OCI-LY3 (cell line): ENCODE measurements at regions not wholly inside any gene's neighbourhood (a gene's known extent, or its start where the extent isn't known, plus 50 kb on each side); places are given as distances from the start of the nearest gene placed in this dataset.

Experiments
- H2AFZ ChIP-seq: fragments of 200-600, 300-600 bp; shearing (Covaris generic); 2 replicates; pipeline ENCODE4 v1.6.0; 2014; ENCODE audit warnings: antibody characterized with exemption, low read depth, low read length
- H3K27ac ChIP-seq: fragments of 200-600, 300-600 bp; sonication (generic); 2 replicates; pipeline ENCODE4 v1.5.1; 2014; ENCODE audit warnings: mild to moderate bottlenecking, low read length, moderate library complexity, mixed read lengths
- H3K27me3 ChIP-seq: fragments of 200-600, 300-600 bp; sonication (generic); 2 replicates; pipeline ENCODE4 v1.6.1; 2014; ENCODE audit warnings: low read depth, low read length, mixed read lengths
- H3K36me3 ChIP-seq: fragments of 200-600, 300-600 bp; sonication (generic); replicated peaks from 2 replicates; pipeline ENCODE3; 2014; ENCODE audit warnings: low read depth, low read length, mixed read lengths
- H3K4me1 ChIP-seq: fragments of 300-600, 200-600 bp; sonication (generic); 2 replicates; pipeline ENCODE4 v1.6.1; 2014; ENCODE audit warnings: low read length, mixed read lengths
- H3K4me2 ChIP-seq: fragments of 200-600, 300-600 bp; sonication (generic); 2 replicates; pipeline ENCODE4 v1.6.1; 2014; ENCODE audit warnings: low read length, mixed read lengths
- H3K4me3 ChIP-seq: fragments of 300-600, 200-600 bp; sonication (generic); 2 replicates; pipeline ENCODE4 v1.5.1; 2014; ENCODE audit warnings: antibody characterized with exemption, mild to moderate bottlenecking, low read length, moderate library complexity
- H3K79me2 ChIP-seq: fragments of 300-600, 200-600 bp; shearing (Covaris generic); 2 replicates; pipeline ENCODE4 v1.6.1; 2014; ENCODE audit warnings: mild to moderate bottlenecking, low read length, mixed read lengths
- H3K9ac ChIP-seq: fragments of 300-600, 200-600 bp; shearing (Covaris generic); 2 replicates; pipeline ENCODE4 v1.6.0; 2014; ENCODE audit warnings: mild to moderate bottlenecking, low read length, moderate library complexity
- H3K9me3 ChIP-seq: fragments of 200-600, 300-600 bp; shearing (Covaris generic); 2 replicates; pipeline ENCODE4 v1.6.1; 2014; ENCODE audit warnings: low read length, mixed read lengths; ENCODE audit not compliant: insufficient read depth
- H4K20me1 ChIP-seq: fragments of 200-600, 300-600 bp; sonication (generic); 2 replicates; pipeline ENCODE4 v1.6.1; 2016; ENCODE audit warnings: low read length, mixed read lengths; ENCODE audit not compliant: insufficient read depth
- EZH2phosphoT487 ChIP-seq: fragments of 200-600 bp; shearing (Covaris generic); IDR thresholded peaks from 2 replicates; pipeline ENCODE4 v1.6.1; 2018; ENCODE audit warnings: antibody characterized with exemption, mixed run types, low read depth
- TF ChIP-seq, protein P1 (sequence below): fragments of 200-600, 300-600 bp; sonication (generic); IDR thresholded peaks from 2 replicates; pipeline ENCODE4 v1.5.1; 2014; ENCODE audit warnings: antibody characterized with exemption, low read length, low read depth

DNA sequence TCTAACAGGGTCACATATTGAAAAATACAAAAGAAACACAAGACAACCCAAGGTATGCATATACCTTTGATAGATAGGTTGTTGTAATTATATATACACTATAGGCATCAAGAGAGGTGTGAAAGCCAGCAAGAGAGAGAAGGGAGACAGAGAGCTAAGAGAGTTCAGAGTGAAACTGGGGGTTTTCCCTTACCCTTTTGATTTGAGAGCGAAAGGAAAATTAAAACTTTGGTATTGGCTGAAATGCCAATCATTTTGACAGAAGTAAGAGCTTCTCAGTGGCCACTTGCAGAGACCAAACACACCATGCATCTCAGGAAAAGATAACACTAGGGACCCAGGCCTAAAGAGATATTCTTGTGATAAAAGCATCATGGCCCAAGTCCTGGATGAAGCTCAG, 183.6 kb downstream of the SHOX2 start:
- Histone ChIP-seq H3K4me3 (no peak overlapping the region), H3K9me3 (no peaks in the 10 kb centered on the region), H3K4me1 (peaks cover 19% of the 10 kb centered on the region; the same call in 1 of the 2 replicates), H3K27ac (no peak overlapping the region), H3K27me3 (peaks cover 15% of the 10 kb centered on the region; the same call in 1 of the 2 replicates), H3K36me3 (no peaks in the 10 kb centered on the region), H3K79me2 (no peaks in the 10 kb centered on the region), H4K20me1 (no peaks in the 10 kb centered on the region), H3K4me2 (no peak overlapping the region), H3K9ac (no peak overlapping the region), H2AFZ (no peak overlapping the region)
- TF ChIP-seq, protein P1, sequence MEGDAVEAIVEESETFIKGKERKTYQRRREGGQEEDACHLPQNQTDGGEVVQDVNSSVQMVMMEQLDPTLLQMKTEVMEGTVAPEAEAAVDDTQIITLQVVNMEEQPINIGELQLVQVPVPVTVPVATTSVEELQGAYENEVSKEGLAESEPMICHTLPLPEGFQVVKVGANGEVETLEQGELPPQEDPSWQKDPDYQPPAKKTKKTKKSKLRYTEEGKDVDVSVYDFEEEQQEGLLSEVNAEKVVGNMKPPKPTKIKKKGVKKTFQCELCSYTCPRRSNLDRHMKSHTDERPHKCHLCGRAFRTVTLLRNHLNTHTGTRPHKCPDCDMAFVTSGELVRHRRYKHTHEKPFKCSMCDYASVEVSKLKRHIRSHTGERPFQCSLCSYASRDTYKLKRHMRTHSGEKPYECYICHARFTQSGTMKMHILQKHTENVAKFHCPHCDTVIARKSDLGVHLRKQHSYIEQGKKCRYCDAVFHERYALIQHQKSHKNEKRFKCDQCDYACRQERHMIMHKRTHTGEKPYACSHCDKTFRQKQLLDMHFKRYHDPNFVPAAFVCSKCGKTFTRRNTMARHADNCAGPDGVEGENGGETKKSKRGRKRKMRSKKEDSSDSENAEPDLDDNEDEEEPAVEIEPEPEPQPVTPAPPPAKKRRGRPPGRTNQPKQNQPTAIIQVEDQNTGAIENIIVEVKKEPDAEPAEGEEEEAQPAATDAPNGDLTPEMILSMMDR = no peak
- no peak for TF ChIP-seq EZH2phosphoT487

GRCh38 chr3:157921811-157922210, 184.4 kb downstream of the SHOX2 start:
- Histone ChIP-seq H3K9me3 (no peaks in the 10 kb centered on the region), H3K9ac (no peak overlapping the region), H2AFZ (no peak overlapping the region), H3K4me1 (peaks cover 19% of the 10 kb centered on the region; the same call in 1 of the 2 replicates), H4K20me1 (no peaks in the 10 kb centered on the region), H3K36me3 (no peaks in the 10 kb centered on the region), H3K4me3 (no peak overlapping the region), H3K27ac (no peak overlapping the region), H3K27me3 (peaks cover 15% of the 10 kb centered on the region; the same call in 1 of the 2 replicates), H3K4me2 (no peak overlapping the region), H3K79me2 (no peaks in the 10 kb centered on the region)
- no peak for TF ChIP-seq EZH2phosphoT487
- TF ChIP-seq, protein P1 = no peak

DNA sequence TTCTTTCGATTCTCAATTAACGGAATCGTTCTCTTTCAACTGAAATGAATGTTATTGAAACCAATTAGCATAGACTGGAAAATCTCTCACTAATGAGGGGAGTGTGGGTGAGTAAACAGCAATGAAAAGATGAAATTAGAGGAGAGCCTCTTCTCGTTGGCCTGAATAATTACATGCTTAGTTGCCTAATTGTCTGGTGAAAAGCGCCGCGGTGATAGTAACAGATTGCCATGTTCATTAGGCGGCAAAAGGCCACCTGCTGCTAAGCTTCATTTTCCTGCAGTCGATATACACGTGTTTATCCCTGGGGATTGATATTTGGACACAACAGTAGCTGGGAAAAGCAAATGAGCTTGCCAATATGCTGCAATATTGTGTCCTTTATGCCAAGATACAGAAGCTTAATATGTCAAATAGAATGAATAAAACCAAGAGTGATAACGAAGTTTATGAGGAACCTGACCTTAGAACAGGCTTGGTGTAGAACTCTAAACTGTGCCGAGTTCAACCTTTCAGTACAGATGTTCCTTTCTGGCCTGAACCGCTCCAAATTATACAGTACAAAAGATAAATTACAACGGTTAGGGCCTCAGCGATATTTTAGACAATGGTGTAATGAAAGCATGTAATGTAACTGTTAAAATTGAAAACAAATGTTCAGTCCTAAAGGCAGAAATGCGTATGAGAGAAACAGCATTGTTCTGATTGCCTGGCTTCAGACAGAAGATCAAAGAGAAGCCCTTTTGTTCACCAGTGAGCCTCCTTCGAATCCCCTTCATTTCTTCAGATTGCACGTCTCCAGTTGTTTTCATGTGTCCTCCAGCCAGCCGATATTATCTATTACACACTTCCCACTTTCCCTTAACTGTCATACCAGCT, 185.2 kb downstream of the SHOX2 start:
- no peak overlapping the region for H3K27ac ChIP-seq
- no peaks in the 10 kb centered on the region for H3K9me3 ChIP-seq
- peaks cover 15% of the 10 kb centered on the region; the same call in 1 of the 2 replicates for H3K27me3 ChIP-seq
- H2AFZ ChIP-seq = no peak overlapping the region
- peak overlapping the region; percentile 65 for H3K4me2 ChIP-seq
- TF ChIP-seq, protein P1 = no peak
- TF ChIP-seq EZH2phosphoT487 = no peak
- peak overlapping the region; percentile 68 for H3K4me3 ChIP-seq
- H4K20me1 ChIP-seq = no peaks in the 10 kb centered on the region
- H3K36me3 ChIP-seq = no peaks in the 10 kb centered on the region
- H3K4me1 ChIP-seq = peaks cover 19% of the 10 kb centered on the region; the same call in 1 of the 2 replicates
- H3K9ac ChIP-seq = no peak overlapping the region
- H3K79me2 ChIP-seq = no peaks in the 10 kb centered on the region

DNA sequence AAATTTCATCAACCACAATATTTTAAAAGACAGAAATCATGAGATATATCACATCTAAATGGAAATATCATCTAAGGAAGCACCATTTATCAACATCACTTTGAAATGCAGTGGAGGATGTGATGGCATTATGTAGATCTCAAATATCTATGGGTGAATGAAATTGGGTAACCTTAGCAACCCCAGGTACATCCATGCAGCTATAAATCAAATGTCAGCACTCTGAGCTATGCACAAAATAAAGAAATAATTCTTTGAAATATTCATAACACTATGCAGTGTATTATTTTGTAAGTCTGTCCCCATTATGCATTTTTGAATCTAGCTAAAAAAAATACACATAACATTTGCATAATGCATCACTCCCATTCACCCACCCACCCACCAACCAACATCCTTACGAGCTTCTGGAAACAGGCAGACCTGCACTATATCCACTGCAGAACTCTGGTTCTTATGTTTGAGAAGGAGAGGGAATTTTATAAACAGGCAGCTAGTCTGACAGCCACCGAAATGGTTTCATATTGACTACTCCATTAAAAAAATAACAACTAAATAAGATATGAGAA, 186.8 kb downstream of the SHOX2 start:
- H3K4me3 ChIP-seq = no peak overlapping the region
- TF ChIP-seq, protein P1 = no peak
- TF ChIP-seq EZH2phosphoT487 = no peak
- peaks cover 19% of the 10 kb centered on the region; the same call in 1 of the 2 replicates for H3K4me1 ChIP-seq
- H3K4me2 ChIP-seq = no peak overlapping the region
- H3K27me3 ChIP-seq = peaks cover 15% of the 10 kb centered on the region; the same call in 1 of the 2 replicates
- H2AFZ ChIP-seq = no peak overlapping the region
- H3K79me2 ChIP-seq = no peaks in the 10 kb centered on the region
- H4K20me1 ChIP-seq = no peaks in the 10 kb centered on the region
- no peaks in the 10 kb centered on the region for H3K9me3 ChIP-seq
- no peaks in the 10 kb centered on the region for H3K36me3 ChIP-seq
- no peak overlapping the region for H3K9ac ChIP-seq
- H3K27ac ChIP-seq = no peak overlapping the region
